HK-2 (cell line): ENCODE measurements at regions not wholly inside any gene's neighbourhood (a gene's known extent, or its start where the extent isn't known, plus 50 kb on each side); places are given as distances from the start of the nearest gene placed in this dataset.
"Not testable (repeated sequence)": the region's sequence is repeated elsewhere in the genome, so short reads cannot be mapped to it uniquely, and the experiment has no call there.

ENCODE experiments used
- DNase-seq: peaks from one replicate; pipeline ENCODE4 v3.0.0-alpha.2; 2018; ENCODE audit not compliant: unreplicated experiment

DNA sequence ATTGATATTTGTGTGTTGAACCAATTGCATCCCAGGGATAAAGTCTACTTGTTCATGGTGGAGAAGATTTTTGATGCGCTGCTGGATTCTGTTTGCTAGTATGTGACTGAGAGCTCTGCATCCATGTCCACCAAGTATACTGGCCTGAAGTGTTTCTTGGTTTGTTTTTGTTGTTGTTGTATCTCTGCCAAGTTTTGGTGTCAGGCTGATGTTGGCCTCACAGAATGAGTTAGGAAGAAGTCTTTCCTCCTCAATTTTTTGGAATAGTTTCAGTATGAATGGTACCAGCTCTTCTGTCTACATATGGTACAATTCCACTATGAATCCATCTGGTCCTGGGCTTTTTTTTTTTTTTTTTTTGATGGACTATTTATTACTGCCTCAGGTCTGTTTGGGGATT lies 50.9 kb upstream of the OSTN start:
- DNase-seq: no peak

DNA sequence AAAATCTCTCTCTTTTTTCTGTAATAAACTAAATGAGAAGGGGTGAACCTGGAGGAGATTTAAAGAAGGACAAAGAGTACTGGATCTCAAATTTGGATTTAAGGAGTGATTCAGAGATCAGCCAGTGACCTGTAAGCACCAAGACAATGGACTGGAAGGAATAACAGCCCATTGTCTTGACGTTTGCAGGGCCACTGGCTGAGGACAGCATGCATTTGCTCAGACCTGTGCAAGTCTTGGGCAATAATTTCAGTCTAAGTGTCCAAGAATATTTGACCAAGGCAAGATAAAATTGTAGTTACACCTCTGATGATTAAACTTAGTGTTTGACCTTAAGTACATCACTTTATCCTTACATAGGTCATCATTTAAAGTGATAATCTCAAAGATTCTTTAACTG lies 55.8 kb upstream of the OSTN start:
- no peak for DNase-seq

DNA sequence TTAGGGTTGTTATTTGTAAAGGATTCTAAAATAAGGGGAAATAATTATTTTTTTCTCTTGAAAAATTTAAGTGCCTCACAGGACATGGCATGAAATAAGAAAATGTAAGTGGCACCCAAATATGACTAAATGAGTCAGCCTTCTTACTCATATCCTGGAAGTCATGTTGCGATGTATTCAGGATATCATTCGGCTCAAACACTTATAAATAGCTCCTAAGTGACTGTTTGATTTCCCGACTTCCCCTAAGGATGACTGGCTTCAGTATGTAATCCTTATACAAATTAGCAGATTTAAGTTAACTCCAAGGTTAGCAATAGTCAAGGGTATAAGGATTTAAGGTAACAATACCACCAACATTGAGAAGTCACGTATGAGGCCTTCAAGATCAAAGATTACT lies 57.3 kb upstream of the OSTN start:
- DNase-seq: no peak

DNA sequence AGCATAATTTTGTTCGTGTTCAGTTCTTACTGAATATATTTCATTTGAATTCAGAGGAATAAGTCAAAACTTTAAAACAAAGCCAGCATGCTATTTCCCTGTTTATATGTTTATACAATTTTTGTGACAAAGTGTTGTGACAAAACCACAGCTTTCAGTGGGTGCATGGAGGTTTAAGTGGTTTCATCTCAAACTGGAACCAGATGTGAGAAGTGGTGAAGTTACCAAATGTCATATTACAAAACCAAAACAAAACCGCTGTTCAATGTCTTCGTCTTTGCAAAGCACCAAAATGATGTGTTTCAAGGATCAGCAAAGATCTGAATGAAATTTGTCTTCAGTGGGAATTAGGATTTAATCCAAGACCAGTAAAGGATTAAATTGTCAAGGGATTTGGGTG lies 59.3 kb upstream of the OSTN start:
- DNase-seq: no peak

DNA sequence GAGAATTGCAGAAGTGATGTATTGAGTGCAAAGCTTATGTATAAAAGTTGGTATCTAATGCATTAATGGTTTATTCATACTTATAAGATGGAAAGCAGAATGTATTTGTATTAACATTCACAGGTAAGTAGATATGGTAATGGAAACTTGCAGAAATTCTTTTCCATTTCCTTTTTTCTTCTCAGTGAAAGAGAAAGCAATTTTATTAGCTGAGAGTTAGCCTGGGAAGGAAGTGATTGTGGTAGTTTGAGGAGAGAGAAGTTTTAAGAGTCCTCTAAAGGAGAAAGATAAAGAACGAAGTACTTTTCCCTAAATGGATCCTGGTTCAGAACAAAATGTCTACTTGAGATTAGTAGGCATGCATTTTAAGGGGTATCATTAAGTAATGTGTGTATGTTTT lies 60.1 kb upstream of the OSTN start:
- no peak for DNase-seq

DNA sequence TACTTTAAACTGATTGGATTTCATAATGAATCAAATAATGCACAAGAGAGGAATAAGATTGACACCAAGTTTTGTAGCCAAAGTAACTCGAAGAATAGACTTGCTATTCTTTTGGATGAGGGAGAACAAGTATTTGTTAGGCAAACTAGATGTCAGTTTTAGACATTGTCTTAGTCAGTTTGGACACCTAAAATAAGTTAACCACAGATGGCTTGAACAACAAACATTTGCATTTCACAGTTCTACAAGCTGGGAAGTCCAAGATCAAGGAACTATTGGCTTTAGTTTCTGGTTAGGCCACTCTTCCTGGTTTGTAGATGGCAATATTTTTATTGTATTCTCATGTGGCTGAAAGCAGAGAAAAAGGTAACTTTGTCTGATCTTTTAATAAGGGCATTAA lies 61.3 kb upstream of the OSTN start:
- DNase-seq: no peak

DNA sequence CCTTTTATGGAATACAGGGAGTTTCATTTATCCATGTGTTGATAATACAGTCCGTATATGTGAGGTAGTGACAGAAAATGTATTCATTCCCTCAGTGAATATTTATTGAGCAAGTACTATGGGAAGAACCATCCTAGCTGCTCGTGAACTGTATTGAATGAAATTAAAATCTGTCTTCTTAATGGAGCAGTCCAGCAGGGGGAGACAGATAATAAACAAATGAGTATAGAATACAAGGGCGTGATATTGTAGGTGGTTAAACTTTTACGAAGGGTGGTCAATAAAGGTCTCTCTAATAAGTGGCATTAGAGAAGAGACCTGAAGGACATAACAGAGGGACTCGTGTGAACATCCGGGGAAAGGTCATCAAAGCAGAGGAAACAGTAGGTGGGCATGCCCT lies 62.7 kb upstream of the OSTN start:
- DNase-seq: no peak

DNA sequence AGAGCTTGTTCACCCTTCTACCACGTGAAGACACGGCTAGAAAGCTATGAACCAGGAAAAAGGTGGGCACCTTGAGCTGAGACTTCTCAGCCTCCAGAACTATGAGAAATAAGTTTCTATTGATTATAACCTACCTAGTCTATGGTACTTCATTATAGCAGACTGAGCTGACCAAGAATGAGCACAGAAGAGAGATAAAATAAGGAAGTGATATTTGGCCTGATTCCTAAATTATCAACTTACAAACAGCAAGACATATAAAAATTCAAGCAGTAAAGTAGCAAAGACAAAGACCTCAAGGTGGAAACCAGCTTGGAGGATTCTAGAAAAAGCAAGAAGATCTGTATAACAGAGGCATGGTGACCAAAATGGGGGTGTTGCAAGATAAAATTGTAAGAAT lies 63.9 kb upstream of the OSTN start:
- DNase-seq: no peak

DNA sequence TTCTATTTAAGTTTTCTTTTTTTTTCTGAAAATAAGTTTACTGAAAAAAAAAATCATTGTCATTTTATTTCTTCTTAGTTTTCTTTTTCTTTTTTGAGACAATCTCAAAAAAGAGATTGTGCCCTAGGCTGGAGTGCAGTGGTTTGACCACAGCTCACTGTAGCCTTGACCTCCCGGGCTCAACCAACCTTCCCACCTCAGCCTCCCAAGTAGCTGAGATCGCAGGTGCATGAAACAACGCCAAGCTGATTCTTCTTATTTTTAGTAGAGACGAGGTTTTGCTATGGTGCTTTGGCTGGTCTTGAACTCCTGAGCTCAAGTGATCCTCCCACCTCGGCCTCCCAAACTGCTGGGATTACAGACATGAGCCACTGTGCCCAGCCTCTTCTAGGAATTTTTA lies 65.7 kb upstream of the OSTN start:
- no peak for DNase-seq

DNA sequence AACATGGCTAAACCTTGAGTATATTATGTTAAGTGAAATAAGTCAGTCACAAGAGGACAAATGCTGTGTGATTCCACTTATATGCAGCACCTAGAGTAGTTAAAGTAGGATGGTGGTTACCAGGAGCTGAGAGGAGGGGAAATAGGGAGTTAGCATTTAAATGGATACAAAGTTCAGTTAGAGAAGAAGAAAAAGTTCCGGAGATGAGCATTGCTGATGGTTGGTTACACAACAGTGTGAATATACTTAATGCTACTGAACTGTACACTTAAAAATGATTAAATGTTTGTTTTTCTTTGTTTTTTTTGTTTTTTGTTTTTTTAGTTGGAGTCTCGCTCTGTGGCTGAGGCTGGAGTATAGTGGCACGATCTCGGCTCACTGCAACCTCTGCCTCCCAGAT lies 67.7 kb upstream of the OSTN start:
- no peak for DNase-seq

DNA sequence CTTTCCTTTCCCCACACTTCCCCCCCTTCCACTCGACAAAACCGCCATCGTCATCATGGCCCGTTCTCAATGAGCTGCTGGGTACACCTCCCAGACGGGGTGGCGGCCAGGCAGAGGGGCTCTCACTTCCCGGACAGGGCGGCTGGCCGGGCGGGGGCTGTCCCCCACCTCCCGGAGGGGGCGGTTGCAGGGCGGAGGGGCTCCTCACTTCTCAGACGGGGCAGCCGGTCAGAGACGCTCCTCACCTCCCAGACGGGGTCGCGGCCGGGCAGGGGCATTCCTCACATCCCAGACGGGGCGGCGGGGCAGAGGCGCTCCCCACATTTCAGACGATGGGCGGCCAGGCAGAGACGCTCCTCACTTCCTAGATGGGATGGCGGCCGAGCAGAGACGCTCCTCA lies 74.2 kb upstream of the OSTN start:
- DNase-seq: not testable (repeated sequence)

DNA sequence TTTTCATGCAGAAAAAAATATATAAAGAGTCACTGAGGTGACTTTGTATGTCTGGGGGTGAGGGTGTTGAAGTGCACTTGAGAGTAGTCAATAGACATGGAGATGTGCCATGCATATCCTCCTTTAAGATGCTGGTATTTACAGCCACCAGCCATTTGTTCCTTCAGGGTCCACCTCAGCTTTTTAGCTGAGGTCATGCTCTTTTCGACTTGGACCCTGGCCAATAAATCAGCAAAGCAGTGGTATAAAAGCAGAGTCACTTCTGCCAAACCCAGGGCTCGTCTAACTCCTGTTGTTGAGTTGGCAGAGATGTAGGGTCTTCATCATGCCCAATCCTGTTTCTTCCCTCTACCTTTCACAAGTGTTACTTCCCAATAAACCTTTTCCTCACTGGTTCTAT lies 75.1 kb upstream of the OSTN start:
- DNase-seq: no peak

DNA sequence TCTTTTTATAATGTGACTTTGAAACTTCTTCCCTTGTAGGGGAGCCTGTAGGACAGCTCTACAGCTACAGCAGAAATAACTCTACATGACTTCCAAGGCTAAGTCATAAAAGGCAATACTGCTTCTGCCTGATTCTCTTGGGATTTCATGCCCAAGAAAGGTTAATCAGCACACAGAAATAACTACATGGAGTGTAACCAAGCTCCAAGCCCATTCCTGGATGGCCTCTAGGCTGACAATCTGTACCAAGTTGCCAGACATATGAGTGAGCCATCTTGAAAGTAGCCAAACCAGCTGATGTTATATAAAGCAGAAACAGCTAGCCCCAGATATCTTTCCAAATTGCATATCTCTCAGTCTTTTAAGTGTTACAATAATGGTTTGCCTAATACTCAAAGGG lies 75.8 kb upstream of the OSTN start:
- DNase-seq: no peak

DNA sequence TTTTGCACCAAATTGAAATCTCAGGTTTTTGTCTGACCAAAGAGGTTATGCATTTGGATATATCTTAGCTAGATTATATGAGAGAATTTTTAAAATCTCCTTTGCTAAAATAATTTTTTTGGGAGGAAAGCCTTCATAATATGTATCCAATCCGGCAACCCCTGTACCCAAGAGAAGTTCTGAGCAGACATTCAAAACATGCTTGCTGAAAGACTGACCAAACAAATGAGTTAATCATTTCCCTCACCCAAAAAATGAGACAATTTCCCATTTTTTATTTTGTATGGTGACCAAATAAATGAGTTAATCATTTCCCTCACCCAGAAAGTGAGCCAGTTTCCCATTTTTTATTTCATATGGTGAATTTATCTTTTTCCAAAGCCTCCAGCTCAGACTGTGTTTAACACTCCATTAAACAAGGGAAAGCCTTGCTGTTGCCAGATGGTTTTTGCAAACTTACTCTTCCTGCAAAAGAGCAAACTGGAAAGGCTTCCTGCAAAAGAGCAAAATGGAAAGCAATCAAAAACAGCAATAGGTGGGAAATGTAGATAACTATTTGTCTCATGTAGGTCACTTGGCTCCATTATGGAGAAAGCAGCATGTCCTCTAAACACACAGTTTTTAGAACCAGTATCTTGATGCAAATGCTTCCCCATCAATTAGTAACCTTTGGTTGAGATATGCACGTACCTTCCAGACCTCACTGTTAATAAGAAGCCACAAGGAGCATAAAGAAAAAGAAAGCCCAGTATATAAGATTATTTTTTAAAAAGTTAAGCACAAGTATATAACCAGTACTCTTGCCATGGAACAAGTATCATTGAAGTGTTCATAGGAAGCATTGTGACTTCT lies 78.4 kb upstream of the OSTN start:
- DNase-seq: no peak

DNA sequence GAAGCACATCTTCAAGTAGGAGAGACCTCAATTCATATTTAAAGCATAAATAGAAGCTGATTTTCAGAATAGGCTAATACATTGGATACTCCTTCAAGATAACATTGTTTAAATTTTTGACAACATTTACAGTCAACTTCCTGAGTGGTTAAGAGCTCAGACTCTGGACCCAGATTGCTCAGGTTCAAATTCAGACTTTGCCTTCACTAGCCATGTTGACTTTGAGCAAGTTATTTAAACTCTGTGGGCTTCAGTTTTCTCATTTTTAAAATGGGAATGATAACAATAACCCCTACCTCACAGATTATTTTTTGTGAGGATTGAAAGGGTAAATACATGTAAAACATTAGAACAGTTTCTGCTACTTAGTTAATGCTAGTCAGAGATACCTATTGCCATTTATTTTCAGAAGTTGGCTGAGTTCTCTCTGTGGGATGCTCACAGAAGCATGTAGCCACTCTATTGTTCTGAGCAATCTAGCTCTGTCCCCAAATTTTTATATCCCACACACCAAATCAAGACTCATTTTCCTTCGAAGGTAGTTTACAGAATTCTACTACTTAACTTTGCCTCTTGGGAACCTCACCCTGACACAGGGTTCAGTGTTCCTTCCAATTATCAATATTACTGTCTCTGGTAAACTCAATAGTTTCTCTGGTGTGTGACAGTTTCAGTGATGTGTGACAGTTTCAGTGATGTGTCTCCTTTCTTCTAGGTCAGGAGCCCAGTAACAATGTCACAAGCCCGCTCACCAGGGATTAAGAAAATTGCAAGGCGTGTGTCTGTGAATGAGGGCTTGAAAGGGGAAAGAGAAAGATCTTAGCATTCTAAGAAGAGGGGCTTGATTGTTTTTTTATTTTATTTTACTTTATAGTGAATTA lies 79.4 kb upstream of the OSTN start:
- no peak for DNase-seq

DNA sequence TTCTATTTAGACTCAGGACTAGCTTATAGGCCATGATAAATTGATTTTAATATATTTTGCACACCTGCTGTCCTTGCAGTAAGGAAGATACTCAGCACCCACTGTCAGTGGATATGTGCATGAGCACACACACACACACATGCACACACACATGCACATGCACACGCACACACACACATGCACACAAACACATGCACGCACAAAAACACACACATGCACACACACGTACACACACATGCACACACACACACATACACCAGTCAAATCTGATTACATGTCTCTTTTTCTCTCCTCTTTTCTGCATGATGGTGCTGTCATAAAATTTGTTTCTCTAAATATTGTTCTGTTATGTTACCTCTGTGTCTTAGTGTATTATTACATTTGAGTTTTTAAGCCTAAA lies 87.3 kb upstream of the OSTN start:
- no peak for DNase-seq

DNA sequence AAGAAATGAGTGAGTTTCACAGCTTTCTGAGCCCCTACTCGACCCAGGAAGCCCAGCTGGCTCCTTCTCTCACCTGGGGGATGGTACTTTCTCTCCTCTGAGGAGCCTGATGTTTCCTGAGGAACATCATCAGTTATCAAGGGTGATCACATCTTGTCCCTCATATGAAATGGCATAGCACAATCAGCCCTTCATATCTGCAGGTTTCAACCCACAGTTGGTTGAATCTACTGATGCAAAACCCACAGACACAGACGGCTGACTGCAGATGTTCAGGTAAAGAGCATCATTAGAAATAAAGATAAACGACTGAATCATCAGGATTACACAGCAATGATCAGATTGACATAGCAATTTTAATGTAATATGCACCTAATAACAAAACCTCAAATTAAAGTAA lies 93.6 kb upstream of the OSTN start:
- DNase-seq: no peak

DNA sequence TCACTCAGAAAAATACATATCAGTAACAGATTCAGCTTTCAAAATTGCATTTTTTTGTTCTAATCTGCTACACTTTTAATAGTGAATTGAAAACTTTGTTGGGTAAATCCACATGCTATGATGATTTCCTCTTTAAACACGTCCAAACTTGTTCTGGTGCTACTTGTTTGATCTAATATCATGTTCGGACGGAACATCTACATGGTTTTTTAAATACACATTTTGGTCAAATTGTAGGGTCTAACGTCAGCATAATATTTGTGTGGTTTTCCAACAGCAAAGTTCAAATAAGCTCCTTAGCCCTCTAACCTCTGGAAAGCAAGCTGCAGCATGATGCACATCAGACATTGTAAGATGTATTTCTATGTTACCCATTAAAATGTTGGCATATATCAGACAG lies 98.5 kb upstream of the OSTN start:
- DNase-seq: no peak

DNA sequence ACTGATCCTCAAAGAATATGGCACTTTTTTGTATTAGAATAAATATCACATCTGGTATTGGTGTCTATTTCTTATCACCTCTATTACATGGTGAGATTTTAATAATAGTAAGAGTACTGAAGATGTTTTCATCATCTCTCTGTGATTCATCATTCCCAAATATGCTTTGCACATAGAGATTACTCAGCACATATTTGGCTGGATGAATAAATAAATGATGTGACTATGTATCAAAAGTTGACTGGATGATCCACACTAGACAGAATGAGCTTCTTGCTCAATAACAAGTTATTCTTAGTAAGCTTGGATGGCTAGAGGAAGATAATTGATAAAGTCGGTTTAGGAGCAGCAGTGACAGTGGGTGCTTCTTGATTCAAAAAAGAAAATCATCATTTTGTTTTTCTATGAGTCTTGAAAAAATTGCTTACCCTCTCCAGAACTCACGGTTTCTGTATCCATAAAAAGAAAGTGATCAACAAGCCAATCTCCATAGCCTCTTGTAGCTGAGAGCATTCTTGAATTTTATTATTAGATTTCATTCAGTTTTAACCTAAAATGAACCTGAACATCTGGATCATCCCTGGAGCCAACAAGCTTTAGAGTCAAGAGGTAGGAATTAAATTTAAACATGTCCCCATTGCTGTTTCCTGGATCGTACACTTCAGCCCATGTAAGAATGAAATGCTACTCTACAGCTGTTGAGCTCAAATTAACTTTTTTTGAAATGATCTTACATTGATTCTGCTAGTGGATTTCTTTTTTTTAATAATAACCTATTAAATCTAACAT lies 104.8 kb upstream of the OSTN start:
- DNase-seq: no peak

DNA sequence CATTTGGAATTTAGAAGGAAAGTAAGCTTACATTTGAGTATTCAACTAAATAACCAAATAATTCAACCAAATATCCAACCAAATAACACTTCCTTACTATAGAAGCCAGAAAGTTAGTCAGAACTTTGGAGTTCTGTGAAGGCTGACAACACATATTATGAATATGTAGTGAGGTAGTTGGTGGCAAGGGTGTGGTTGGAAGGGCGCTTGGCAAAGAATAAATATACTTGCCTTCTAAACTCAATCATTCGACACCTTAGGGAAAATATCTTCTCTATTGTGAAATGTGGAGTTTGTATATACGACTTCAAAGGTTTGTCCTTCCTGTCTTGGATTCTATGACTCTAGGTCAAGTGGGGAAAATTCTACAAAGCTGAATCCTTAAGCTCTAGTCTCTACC lies 111.7 kb upstream of the OSTN start:
- DNase-seq: no peak

DNA sequence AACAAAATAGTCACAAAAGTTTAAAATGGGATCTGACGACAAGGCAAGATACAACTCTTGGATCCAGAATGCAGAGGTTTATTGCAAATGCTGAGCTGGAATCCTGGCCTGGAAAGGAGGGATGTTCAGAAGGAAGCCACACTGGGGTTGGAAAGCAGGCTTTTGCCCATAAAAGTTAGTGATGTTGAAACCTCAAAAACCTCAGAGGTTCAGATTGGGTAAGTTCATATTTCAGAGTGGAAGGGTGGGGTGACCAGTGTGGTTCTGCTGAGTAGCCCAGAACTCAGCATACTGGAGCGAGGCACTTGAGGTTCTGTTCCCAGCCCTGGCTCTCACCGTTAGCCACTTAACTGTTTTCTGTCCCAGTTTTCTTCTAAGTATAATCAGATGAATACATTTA lies 114.0 kb upstream of the OSTN start:
- no peak for DNase-seq

DNA sequence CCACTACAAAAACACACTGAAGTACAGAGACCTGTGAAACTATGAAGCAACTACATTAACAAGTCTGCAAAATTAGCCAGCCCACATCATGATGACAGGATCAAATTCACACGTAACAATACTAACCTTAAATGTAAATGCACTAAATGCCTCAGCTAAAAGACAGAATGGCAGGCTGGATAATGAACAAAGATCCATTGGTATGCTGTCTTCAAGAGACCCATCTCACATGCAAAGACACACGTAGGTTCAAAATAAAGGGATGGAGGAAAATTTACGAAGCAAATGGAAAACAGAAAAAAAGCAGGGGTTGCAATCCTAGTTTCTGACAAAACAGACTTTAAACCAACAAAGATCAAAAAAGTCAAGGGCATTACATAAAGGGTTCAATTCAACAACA lies 120.1 kb upstream of the OSTN start:
- not testable (repeated sequence) for DNase-seq
